Endothelial cell (in vitro differentiated cells): ENCODE measurements at regions not wholly inside any gene's neighbourhood (a gene's known extent, or its start where the extent isn't known, plus 50 kb on each side); places are given as distances from the start of the nearest gene placed in this dataset.

ENCODE experiments used
- DNase-seq: peaks from one replicate; pipeline ENCODE4 v3.0.0; 2021; ENCODE audit warnings: low spot score
- H3K27ac Mint-ChIP-seq: one replicate; pipeline ENCODE4 v1.8.0; 2021; ENCODE audit warnings: mixed read lengths, inconsistent platforms; ENCODE audit not compliant: unreplicated experiment
- H3K27me3 Mint-ChIP-seq: one replicate; pipeline ENCODE4 v1.8.0; 2021; ENCODE audit warnings: mild to moderate bottlenecking, moderate library complexity, mixed read lengths, inconsistent platforms; ENCODE audit not compliant: unreplicated experiment
- H3K36me3 Mint-ChIP-seq: one replicate; pipeline ENCODE4 v1.8.0; 2021; ENCODE audit warnings: mild to moderate bottlenecking, low read depth, mixed read lengths, inconsistent platforms; ENCODE audit not compliant: unreplicated experiment
- H3K4me1 Mint-ChIP-seq: one replicate; pipeline ENCODE4 v1.8.0; 2021; ENCODE audit warnings: mild to moderate bottlenecking, mixed read lengths, inconsistent platforms; ENCODE audit not compliant: unreplicated experiment
- H3K4me3 Mint-ChIP-seq: one replicate; pipeline ENCODE4 v1.8.0; 2021; ENCODE audit warnings: mild to moderate bottlenecking, mixed read lengths, inconsistent platforms; ENCODE audit not compliant: unreplicated experiment
- H3K9me3 Mint-ChIP-seq: one replicate; pipeline ENCODE4 v1.8.0; 2021; ENCODE audit warnings: mixed read lengths, inconsistent platforms; ENCODE audit not compliant: unreplicated experiment
- CTCF ChIP-seq: fragments of 200-600 bp; sonication (generic); IDR thresholded peaks from one replicate; pipeline ENCODE4 v1.5.0; 2021; ENCODE audit warnings: antibody characterized with exemption; ENCODE audit not compliant: unreplicated experiment

- no peak overlapping the region for H3K4me3 Mint-ChIP-seq
- no peak for DNase-seq
- no peaks in the 10 kb centered on the region for H3K9me3 Mint-ChIP-seq
- H3K27ac Mint-ChIP-seq = no peak overlapping the region
- no peaks in the 10 kb centered on the region for H3K27me3 Mint-ChIP-seq
- no peaks in the 10 kb centered on the region for H3K36me3 Mint-ChIP-seq
- TF ChIP-seq CTCF = no peak
- H3K4me1 Mint-ChIP-seq = no peaks in the 10 kb centered on the region
Measured at GRCh38 chr2:194182888-194183287, 1474.1 kb upstream of the SLC39A10 start.

- Mint-ChIP-seq H3K36me3 (peaks cover 4% of the 10 kb centered on the region), H3K4me3 (no peak overlapping the region), H3K4me1 (no peaks in the 10 kb centered on the region), H3K27ac (no peak overlapping the region), H3K9me3 (no peaks in the 10 kb centered on the region), H3K27me3 (no peaks in the 10 kb centered on the region)
- no peak for DNase-seq
- no peak for TF ChIP-seq CTCF
Measured at GRCh38 chr2:194176134-194176533, 1480.9 kb upstream of the SLC39A10 start.

GRCh38 chr2:194166818-194167217 lies 1490.2 kb upstream of the SLC39A10 start:
- TF ChIP-seq CTCF = peak; percentile 65
- H3K9me3 Mint-ChIP-seq = no peaks in the 10 kb centered on the region
- H3K36me3 Mint-ChIP-seq = no peaks in the 10 kb centered on the region
- DNase-seq = peak; percentile 21
- no peak overlapping the region for H3K4me3 Mint-ChIP-seq
- no peak overlapping the region for H3K27ac Mint-ChIP-seq
- peaks cover 7% of the 10 kb centered on the region for H3K4me1 Mint-ChIP-seq
- peaks cover 3% of the 10 kb centered on the region for H3K27me3 Mint-ChIP-seq

GRCh38 chr2:194155431-194155830 lies 1501.6 kb upstream of the SLC39A10 start:
- no peaks in the 10 kb centered on the region for H3K27me3 Mint-ChIP-seq
- H3K4me3 Mint-ChIP-seq = no peak overlapping the region
- H3K9me3 Mint-ChIP-seq = peaks cover 8% of the 10 kb centered on the region
- H3K36me3 Mint-ChIP-seq = no peaks in the 10 kb centered on the region
- no peak for TF ChIP-seq CTCF
- no peak overlapping the region for H3K27ac Mint-ChIP-seq
- H3K4me1 Mint-ChIP-seq = no peaks in the 10 kb centered on the region
- no peak for DNase-seq

GRCh38 chr2:194151231-194151630 lies 1505.8 kb upstream of the SLC39A10 start:
- Mint-ChIP-seq H3K4me1 (no peaks in the 10 kb centered on the region), H3K4me3 (no peak overlapping the region), H3K27ac (no peak overlapping the region), H3K36me3 (no peaks in the 10 kb centered on the region), H3K27me3 (no peaks in the 10 kb centered on the region), H3K9me3 (no peaks in the 10 kb centered on the region)
- no peak for DNase-seq
- no peak for TF ChIP-seq CTCF
